ENCODE measurements at regions not wholly inside any gene's neighbourhood (a gene's known extent, or its start where the extent isn't known, plus 50 kb on each side); places are given as distances from the start of the nearest gene placed in this dataset.
A peak's percentile ranks its signal among the peaks of the same experiment; 100 is the strongest.
"Not testable (repeated sequence)": the region's sequence is repeated elsewhere in the genome, so short reads cannot be mapped to it uniquely, and the experiment has no call there.

GRCh38 chr2:153420394-153420793, 58.2 kb downstream of the RPRM start:
- no peak for DNase-seq (ENCODE audit: low read depth)

DNA sequence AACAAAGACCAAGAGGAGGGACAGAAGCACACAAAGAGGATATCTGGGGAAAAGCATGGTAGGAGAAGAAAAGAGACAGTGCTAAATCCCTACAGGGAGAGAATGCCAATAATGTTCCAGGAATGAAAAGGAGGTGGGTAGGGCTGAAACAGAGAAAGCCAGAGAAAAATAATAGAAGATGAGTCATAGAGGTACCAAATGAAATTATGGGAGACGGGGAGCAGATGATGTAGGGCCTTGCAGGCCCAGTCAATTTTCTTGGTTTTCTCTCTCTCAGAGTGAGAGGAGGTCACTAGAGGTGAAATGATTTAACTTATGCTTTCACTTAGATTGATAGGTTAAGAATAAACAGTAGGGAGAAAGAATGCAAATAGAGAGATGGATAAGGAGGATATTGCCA, 61.5 kb downstream of the RPRM start:
- peak; percentile 18 for DNase-seq (ENCODE audit: low read depth)

DNA sequence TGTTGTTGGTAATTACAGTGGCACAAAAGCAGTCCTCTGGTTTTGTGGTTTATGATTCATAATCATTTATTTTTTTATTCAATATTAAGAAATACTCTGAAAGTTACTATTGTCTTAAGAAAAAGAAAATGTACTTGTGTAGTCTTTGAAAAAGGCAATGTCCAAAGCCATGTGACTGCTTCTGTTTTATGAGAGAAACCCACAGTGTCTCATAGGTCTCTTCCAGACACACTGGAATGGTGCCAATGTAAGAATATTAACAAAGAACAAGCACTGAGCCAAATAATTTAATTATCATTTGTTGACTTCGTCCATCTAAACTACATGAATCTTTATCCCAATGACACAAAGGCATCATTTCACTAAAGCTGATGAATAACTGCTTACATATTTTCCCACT, 62.5 kb downstream of the RPRM start:
- no peak for DNase-seq (ENCODE audit: low read depth)

DNA sequence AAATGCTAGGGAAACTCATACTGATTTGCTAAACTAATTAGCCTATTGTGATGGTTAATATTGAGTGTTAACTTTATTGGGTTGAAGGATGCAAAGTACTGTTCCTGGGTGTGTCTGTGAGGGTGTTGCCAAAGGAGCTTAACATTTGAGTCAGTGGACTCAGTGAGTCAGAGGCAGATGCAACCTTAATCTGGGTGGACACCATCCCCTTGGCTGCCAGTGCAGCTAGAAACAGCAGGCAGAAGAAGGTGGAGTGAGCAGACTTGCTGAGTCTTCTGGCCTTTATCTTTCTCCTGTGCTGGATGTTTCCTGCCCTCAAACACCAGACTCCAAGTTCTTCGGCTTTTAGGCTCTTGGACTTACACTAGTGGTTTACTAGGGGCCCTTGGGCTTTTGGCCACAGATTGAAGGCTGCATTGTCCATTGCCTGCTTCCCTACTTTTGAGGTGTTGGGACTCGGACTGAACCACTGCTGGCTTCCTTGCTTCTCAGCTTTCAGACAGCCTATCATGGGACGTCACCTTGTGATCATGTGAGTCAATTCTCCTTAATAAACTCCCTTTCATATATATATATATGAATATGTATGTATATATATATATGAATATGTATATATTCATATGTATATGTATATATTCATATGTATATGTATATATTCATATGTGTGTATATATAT, 69.7 kb downstream of the RPRM start:
- DNase-seq (ENCODE audit: low read depth), result peak; percentile 72

- no peak for DNase-seq (ENCODE audit: low read depth)
Measured at GRCh38 chr2:153405196-153405595, 73.4 kb downstream of the RPRM start.

DNA sequence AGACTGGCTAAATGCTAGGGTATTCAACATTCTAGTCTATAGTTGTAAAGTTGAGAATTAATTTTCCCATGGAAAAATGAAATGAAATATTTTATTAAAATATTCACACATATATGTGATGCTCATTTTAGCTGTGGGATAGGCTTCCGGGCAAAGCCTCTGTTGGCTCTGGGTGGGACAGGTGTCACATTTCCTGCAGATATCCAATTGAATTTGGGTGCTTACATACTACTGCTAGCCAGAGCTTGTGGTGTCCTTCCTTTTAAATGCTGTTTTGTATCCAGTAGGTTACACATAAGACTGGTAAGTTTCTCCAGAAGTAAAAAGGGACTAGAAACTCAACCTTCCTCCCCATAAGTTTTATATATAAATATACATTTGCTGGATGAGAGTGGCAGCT, 73.8 kb downstream of the RPRM start:
- no peak for DNase-seq (ENCODE audit: low read depth)

DNA sequence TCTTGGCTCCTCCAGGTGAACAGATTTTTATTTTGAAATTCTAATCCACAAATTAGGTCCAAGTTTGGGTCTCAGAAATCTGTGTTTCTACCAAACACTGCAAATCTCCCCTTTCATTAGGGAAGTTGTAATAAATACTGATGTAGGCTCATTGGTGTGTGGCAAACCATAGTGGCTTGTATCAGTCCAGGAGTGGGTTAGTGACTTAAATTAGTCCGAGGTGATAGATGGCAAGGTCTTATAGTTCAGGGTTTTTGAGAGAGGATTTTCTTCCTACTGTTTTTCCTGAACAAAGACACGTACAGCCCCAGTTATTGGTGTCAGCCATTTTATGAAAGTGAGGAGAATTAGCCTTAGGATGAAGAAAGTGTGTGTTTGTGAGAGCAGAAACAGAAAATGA, 74.6 kb downstream of the RPRM start:
- no peak for DNase-seq (ENCODE audit: low read depth)

DNA sequence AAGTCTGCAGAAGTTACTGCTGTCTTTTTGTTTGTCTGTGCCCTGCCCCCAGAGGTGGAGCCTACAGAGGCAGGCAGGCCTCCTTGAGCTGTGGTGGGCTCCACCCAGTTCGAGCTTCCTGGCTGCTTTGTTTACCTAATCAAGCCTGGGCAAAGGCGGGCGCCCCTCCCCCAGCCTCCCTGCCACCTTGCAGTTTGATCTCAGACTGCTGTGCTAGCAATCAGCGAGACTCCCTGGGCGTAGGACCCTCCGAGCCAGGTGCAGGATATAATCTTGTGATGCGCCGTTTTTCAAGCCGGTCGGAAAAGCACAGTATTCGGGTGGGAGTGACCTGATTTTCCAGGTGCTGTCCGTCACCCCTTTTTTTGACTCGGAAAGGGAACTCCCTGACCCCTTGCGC, 75.2 kb downstream of the RPRM start:
- DNase-seq (ENCODE audit: low read depth), result not testable (repeated sequence)

DNA sequence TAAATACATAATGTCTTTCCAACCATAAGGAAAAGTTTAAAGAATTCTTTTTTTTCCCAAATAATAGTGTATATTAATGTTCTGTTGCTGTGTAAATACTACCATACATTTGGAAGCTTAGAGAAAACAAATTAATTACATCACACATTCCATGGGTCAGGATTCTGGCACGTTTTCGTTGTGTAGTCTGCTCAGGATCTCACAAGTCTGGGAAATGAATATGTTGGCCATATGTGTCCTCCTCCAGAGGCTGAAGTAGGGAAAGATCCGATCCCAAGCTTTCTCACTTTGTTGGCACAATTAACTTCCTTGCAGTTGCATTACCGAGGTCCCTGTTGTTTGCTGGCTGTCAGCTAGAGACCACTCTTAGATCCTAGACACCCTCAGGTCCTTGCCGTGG, 83.9 kb downstream of the RPRM start:
- no peak for DNase-seq (ENCODE audit: low read depth)

DNA sequence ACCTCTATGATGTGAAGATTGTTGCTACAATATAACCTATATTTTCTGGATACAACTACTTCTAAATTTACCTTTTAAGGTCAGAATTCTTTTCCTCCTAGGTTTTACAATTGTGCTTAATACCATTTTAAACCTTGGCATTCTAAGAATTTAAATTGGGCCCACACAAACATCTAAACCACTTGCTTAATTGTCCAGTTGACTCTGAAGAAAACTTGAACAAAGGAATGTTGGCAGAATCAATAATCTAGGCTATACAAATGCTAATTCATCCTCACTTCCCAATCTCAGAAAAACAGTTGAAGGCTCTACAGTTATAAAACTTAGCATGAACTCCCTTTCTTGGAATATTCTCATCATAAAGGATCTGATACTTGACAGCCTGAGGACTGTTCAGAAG, 84.3 kb downstream of the RPRM start:
- DNase-seq (ENCODE audit: low read depth), result no peak

DNA sequence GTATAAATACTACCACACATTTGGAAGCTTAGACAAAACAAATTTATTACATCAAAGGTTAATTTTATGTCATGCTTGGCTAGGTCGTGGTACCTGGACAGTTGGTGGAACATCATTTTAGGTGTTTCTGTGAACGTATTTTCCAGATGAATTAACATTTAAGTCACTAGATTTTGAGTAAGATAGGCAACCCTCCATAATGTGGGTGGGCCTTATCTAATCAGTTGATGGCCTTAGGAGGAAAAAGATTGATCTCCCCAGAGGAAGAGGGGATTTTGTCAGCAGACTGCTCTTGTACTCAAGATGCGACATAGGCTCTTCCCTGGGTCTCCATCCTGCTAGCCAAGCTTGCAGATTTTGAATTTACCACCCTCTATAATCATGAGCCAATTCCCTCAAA, 85.0 kb downstream of the RPRM start:
- no peak for DNase-seq (ENCODE audit: low read depth)

- peak; percentile 20 for DNase-seq (ENCODE audit: low read depth)
Measured at GRCh38 chr2:153391131-153391530, 87.4 kb downstream of the RPRM start.

GRCh38 chr2:153388246-153388645, 90.3 kb downstream of the RPRM start:
- DNase-seq (ENCODE audit: low read depth), result peak; percentile 30

GRCh38 chr2:153387203-153387602, 91.4 kb downstream of the RPRM start:
- no peak for DNase-seq (ENCODE audit: low read depth)

DNA sequence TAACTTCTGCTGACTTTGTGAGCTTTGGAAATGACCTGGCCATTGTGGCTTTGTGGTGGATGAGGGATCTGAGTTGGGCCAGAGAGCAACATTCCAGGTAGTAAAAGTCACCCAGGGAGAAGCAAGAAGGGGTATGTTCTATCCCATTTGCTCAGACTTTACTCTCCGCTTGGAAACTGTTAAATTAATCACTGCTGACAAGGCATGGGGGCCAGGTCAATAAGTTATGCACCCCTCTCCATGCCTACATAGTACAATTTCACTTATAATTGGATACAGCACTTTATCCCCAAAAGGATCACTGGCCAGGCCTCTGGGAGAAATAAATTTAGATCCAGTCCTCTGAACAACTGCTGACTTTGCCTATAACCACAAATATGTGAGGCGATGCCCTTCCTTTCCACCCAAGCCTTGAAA, 92.1 kb downstream of the RPRM start:
- peak; percentile 78 for DNase-seq (ENCODE audit: low read depth)

DNA sequence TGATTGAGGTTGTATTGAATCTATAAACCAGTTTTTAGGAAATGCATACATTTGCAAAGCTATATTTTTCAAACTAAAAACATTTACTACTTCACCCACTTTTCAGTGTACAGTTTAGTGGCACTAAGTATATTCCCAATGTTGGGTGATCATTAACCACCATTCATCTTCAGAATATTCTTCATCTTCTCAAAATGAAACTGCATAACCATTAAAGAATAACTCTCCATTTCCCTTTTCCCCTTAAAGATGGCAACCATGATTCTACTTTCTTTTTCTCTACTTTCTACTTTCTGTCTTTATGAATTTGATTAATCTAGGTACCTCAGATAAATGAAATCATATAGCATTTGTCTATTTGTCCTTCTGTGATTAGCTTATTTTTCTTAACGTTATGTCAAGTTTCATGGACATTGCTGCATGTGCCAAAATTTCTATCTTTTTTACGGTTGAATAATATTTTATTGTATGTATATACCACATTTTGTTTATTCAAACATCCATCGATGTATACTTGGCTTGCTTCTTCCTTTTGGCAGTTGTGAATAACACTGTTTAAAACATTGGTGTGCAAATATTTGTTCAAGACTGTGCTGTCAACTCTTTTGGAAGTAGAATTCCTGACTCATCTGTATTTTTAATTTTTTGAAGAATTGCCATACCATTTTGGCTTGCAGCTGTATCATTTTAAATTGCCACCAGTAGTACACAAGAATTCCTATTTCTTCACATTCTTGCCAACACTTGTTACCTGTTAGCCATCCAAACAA, 104.9 kb downstream of the RPRM start:
- DNase-seq (ENCODE audit: low read depth), result no peak

DNA sequence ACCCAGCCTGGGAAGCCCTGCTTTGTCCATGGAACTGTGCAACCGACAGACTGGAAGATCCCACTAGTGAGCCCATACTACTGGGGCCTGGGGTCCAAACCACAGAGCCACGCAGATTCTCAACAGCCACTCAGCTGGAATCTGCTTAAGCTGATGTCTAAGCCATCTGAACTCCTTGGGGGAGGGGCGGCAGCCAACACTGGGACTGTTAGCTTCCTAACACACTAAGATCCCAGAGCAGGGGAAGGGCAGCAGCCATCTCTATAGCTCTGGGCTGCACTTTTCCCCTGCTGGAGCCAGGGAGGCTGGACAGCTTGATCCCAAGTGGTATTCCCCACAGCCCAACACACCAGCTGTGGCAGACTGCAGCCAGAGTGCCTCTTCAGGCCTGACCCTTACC, 118.3 kb downstream of the RPRM start:
- no peak for DNase-seq (ENCODE audit: low read depth)

GRCh38 chr2:153354377-153354776, 124.2 kb downstream of the RPRM start:
- peak; percentile 61 for DNase-seq (ENCODE audit: low read depth)

DNA sequence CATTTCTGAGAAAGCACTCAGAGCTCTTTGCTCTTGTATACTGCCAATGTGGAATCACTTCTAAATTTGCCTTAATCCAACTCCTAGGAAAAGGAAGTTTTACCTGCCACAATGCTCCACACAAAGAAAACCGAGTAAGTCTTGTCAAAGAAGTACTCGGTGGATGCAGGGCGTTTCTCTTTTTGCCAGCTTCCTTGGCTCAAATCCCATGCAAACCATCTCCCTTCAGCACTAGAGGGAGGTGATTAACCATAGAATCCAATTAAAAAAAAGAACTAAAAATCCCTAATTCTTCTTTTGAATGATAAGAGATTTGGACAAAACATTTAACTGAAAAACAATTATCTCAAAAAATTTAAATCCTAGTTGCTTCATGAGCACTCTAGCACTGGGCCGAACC, 129.0 kb downstream of the RPRM start:
- DNase-seq (ENCODE audit: low read depth), result no peak

GRCh38 chr2:153347818-153348495, 130.6 kb downstream of the RPRM start:
- no peak for DNase-seq (ENCODE audit: low read depth)

DNA sequence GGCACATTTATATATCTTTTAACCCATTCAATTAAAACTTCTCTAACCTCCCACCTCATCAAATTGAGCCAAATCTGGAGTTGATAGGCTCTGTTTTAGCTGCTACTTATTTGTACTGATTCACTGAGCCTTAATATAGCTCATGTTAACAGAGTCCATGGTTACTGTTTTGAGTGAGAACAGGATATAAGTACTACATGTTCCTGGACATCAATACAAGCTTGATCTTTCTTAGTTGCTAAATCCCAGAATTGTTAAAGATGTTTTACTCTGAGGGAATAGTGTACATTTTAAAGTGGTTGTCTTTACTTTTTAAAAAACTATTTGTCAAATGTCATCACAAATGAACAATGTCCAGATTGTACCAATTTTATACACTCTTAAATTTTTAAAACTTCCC, 157.7 kb downstream of the RPRM start:
- no peak for DNase-seq (ENCODE audit: low read depth)

DNA sequence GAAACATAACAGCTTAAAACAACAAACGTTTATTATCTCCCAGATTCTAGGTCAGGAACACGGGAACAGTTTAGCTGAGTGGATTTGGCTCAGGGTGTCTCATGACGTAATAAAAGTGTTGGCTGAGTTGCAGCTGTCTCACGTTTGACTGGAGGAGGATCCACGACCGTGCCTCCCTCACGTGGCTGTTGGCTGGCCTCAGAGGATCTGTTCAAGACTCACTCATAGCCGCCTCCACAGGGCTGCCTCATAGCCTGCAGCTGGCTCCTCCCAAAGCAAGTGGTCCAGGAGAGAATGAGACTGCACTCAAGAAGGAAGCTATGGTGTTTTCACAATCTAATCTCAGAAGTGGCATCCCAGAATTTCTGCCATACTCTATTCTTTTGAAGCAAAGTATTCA, 167.1 kb downstream of the RPRM start:
- DNase-seq (ENCODE audit: low read depth), result peak; percentile 27

DNA sequence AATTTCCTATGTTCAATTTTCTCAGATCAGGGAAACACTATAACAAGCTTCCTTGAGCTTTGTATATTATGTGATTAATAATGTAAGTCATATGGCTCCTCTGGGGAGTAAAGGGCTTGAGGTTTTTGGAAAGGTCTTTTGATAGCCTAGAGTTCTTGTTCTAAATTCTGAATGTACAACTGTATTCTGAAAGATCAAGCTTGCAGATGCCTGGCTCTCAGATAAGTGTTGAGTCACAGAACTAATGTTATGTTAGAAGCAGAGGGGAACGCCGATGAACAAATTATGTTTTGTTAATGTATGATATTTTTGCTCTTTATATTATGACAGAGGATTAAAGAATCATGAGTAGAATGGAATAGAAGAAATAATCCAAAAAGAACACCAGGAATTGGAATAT, 170.1 kb downstream of the RPRM start:
- no peak for DNase-seq (ENCODE audit: low read depth)
